SK-N-SH (cell line): ENCODE measurements at regions not wholly inside any gene's neighbourhood (a gene's known extent, or its start where the extent isn't known, plus 50 kb on each side); places are given as distances from the start of the nearest gene placed in this dataset.

Experiments used
- CTCF ChIA-PET: fragments of 300-600, 350-600 bp; formaldehyde crosslinking; extraction: SDS; loops from one replicate; lab custom pipeline; 2021; lab: Yijun Ruan, JAX
- POLR2A ChIA-PET: fragments of 350-600 bp; sonication (Branson Sonifier 250); formaldehyde crosslinking; extraction: SDS; loops from one replicate; lab custom pipeline; 2020; ENCODE audit warnings: antibody characterized with exemption, inconsistent platforms; lab: Yijun Ruan, JAX
- DNase-seq: peaks from one replicate; pipeline ENCODE4 v3.0.0; 2012
- H2AFZ ChIP-seq: fragments of 200-600 bp; sonication (generic); 2 replicates; pipeline ENCODE4 v1.8.1; 2016; ENCODE audit warnings: antibody characterized with exemption, mild to moderate bottlenecking, low read depth
- H3F3A ChIP-seq: fragments of 200-600 bp; sonication (generic); replicated peaks from 2 replicates; pipeline ENCODE3; 2016; ENCODE audit warnings: antibody characterized with exemption, mild to moderate bottlenecking; ENCODE audit not compliant: insufficient read depth
- H3K27ac ChIP-seq, 2 experiments: fragments of 200-500 bp in 1 of 2; fragments of 200-600 bp in 1 of 2; sonication (Bioruptor generic) in 1 of 2; sonication (generic), shearing (Covaris generic) in 1 of 2; 2 replicates each; pipeline versions ENCODE4 v1.5.1 to v1.6.1; 2014 to 2016; ENCODE audit warnings: low read depth in 2 of 2, inconsistent platforms in 1 of 2, low read length in 1 of 2, mild to moderate bottlenecking in 1 of 2, mixed read lengths in 1 of 2
- H3K27me3 ChIP-seq: fragments of 200-600 bp; sonication (generic), shearing (Covaris generic); 2 replicates; pipeline ENCODE4 v1.6.1; 2016; ENCODE audit warnings: mixed run types; ENCODE audit not compliant: insufficient read depth
- H3K36me3 ChIP-seq, 2 experiments: fragments of 200-500 bp in 1 of 2; fragments of 200-600 bp in 1 of 2; sonication (Bioruptor generic) in 1 of 2; sonication (generic) in 1 of 2; replicated peaks in 1 of 2; 2 replicates each; pipeline versions ENCODE3 to v1.5.1; 2014 to 2016; ENCODE audit warnings: low read length in 1 of 2, mild to moderate bottlenecking in 1 of 2; ENCODE audit not compliant: insufficient read depth in 2 of 2, control insufficient read depth in 1 of 2
- H3K4me1 ChIP-seq, 2 experiments: fragments of 200-500 bp in 1 of 2; fragments of 200-600 bp in 1 of 2; sonication (Bioruptor generic) in 1 of 2; sonication (generic), shearing (Covaris generic) in 1 of 2; 2 replicates each; pipeline versions ENCODE4 v1.5.1 to v1.6.1; 2014 to 2016; ENCODE audit warnings: low read depth in 1 of 2, low read length in 1 of 2, mixed run types in 1 of 2; ENCODE audit not compliant: insufficient read depth in 2 of 2, control insufficient read depth in 1 of 2
- H3K4me2 ChIP-seq: fragments of 200-600 bp; sonication (generic), shearing (Covaris generic); 2 replicates; pipeline ENCODE4 v1.6.1; 2017; ENCODE audit warnings: mixed run types
- H3K4me3 ChIP-seq, 2 experiments: fragments of 200-500 bp in 1 of 2; fragments of 200-600 bp in 1 of 2; sonication (Bioruptor generic) in 1 of 2; sonication (generic), shearing (Covaris generic) in 1 of 2; 2 replicates each; pipeline versions ENCODE4 v1.5.1 to v1.8.1; 2014 to 2016; ENCODE audit warnings: low read depth in 2 of 2, inconsistent platforms in 1 of 2, low read length in 1 of 2, mild to moderate bottlenecking in 1 of 2, mixed read lengths in 1 of 2, moderate library complexity in 1 of 2
- H3K79me2 ChIP-seq: fragments of 200-600 bp; sonication (generic); 2 replicates; pipeline ENCODE4 v1.8.1; 2017; ENCODE audit warnings: mild to moderate bottlenecking; ENCODE audit not compliant: insufficient read depth
- H3K9ac ChIP-seq: fragments of 200-600 bp; sonication (generic); 2 replicates; pipeline ENCODE4 v1.6.1; 2017; ENCODE audit warnings: mixed run types
- H3K9me2 ChIP-seq: fragments of 200-600 bp; sonication (generic); 2 replicates; pipeline ENCODE4 v1.6.1; 2017; ENCODE audit warnings: mixed run types
- H3K9me3 ChIP-seq: fragments of 200-600 bp; sonication (generic); 2 replicates; pipeline ENCODE4 v1.6.1; 2017; ENCODE audit warnings: mixed run types, mild to moderate bottlenecking, moderate library complexity
- H4K20me1 ChIP-seq: fragments of 200-600 bp; sonication (generic); 2 replicates; pipeline ENCODE4 v1.6.1; 2017; ENCODE audit warnings: mild to moderate bottlenecking, mixed run types; ENCODE audit not compliant: insufficient read depth
- CHD2 ChIP-seq: fragments of 150-350 bp; IDR thresholded peaks from 2 replicates; pipeline ENCODE4 v1.6.1; 2018; ENCODE audit warnings: low read length; ENCODE audit not compliant: partially characterized antibody
- CTCF ChIP-seq: fragments of 200-600 bp; sonication (generic); IDR thresholded peaks from 2 replicates; pipeline ENCODE4 v1.6.1; 2017; ENCODE audit warnings: antibody characterized with exemption, mild to moderate bottlenecking, moderate library complexity
- ELF1 ChIP-seq: IDR thresholded peaks from 2 replicates; pipeline ENCODE4 v1.4.0; 2012
- EP300 ChIP-seq, 2 experiments: IDR thresholded peaks; 2 replicates each; pipeline versions ENCODE4 v1.4.0 to v1.6.1; 2012; ENCODE audit warnings: borderline replicate concordance in 1 of 2, low read depth in 1 of 2, low read length in 1 of 2
- EZH2phosphoT487 ChIP-seq: fragments of 200-600 bp; sonication (generic); IDR thresholded peaks from 2 replicates; pipeline ENCODE4 v1.6.1; 2017; ENCODE audit warnings: low read depth, mixed run types, mild to moderate bottlenecking, antibody characterized with exemption, moderate library complexity, borderline replicate concordance
- FOXJ3 ChIP-seq: sonication (generic); formaldehyde crosslinking; IDR thresholded peaks from 2 replicates; pipeline ENCODE4 v1.5.1; 2020; ENCODE audit warnings: mild to moderate bottlenecking, missing genetic modification reagents
- GABPA ChIP-seq: IDR thresholded peaks from 2 replicates; pipeline ENCODE4 v1.4.0; 2012; ENCODE audit warnings: low read depth, mild to moderate bottlenecking
- GATA2 ChIP-seq: sonication (generic); formaldehyde crosslinking; IDR thresholded peaks from 2 replicates; pipeline ENCODE4 v1.5.0; 2020; ENCODE audit warnings: mild to moderate bottlenecking, missing genetic modification reagents
- JUND ChIP-seq: IDR thresholded peaks from 2 replicates; pipeline ENCODE4 v1.4.0; 2012
- MAX ChIP-seq: IDR thresholded peaks from 2 replicates; pipeline ENCODE4 v1.4.0; 2012; ENCODE audit warnings: low read depth
- MEF2A ChIP-seq: IDR thresholded peaks from 2 replicates; pipeline ENCODE4 v1.4.0; 2012; ENCODE audit warnings: low read depth, borderline replicate concordance
- NFIC ChIP-seq: IDR thresholded peaks from 2 replicates; pipeline ENCODE4 v1.4.0; 2012; ENCODE audit warnings: borderline replicate concordance
- NRF1 ChIP-seq: IDR thresholded peaks from 2 replicates; pipeline ENCODE4 v1.6.1; 2012; ENCODE audit warnings: low read depth, mild to moderate bottlenecking, low read length
- PBX3 ChIP-seq: IDR thresholded peaks from 2 replicates; pipeline ENCODE4; 2012
- POLR2AphosphoS5 ChIP-seq: IDR thresholded peaks from 2 replicates; pipeline ENCODE4 v1.6.1; 2012; ENCODE audit warnings: low read depth, low read length
- RAD21 ChIP-seq: IDR thresholded peaks from 2 replicates; pipeline ENCODE4 v1.6.1; 2012; ENCODE audit warnings: mild to moderate bottlenecking, low read length
- RCOR1 ChIP-seq: fragments of 150-350 bp; IDR thresholded peaks from 2 replicates; pipeline ENCODE4 v1.6.1; 2017; ENCODE audit warnings: antibody characterized with exemption, low read length
- RFX5 ChIP-seq: IDR thresholded peaks from 2 replicates; pipeline ENCODE4 v1.6.1; 2012; ENCODE audit warnings: mild to moderate bottlenecking, improper control_type of control experiment, low read length
- SIN3A ChIP-seq: IDR thresholded peaks from 2 replicates; pipeline ENCODE4 v1.6.1; 2012; ENCODE audit warnings: low read depth, mild to moderate bottlenecking, low read length, moderate library complexity, borderline replicate concordance
- TAF1 ChIP-seq: IDR thresholded peaks from 2 replicates; pipeline ENCODE4 v1.6.1; 2012; ENCODE audit warnings: low read depth, mild to moderate bottlenecking, low read length, moderate library complexity, borderline replicate concordance
- TCF12 ChIP-seq: IDR thresholded peaks from 2 replicates; pipeline ENCODE4 v1.4.0; 2012
- TEAD4 ChIP-seq: IDR thresholded peaks from 2 replicates; pipeline ENCODE4 v1.4.0; 2012; ENCODE audit warnings: mild to moderate bottlenecking, borderline replicate concordance; ENCODE audit not compliant: insufficient read depth
- USF1 ChIP-seq: IDR thresholded peaks from 2 replicates; pipeline ENCODE4 v1.4.0; 2012; ENCODE audit warnings: low read depth, borderline replicate concordance
- USF2 ChIP-seq: fragments of 150-350 bp; IDR thresholded peaks from 2 replicates; pipeline ENCODE4 v1.6.1; 2017; ENCODE audit warnings: antibody characterized with exemption, low read length, low read depth, borderline replicate concordance
- YY1 ChIP-seq: IDR thresholded peaks from 2 replicates; pipeline ENCODE4 v1.4.0; 2012; ENCODE audit warnings: low read depth, mild to moderate bottlenecking
- ZBTB33 ChIP-seq: IDR thresholded peaks from 2 replicates; pipeline ENCODE4 v1.4.0; 2012; ENCODE audit warnings: low read depth, borderline replicate concordance
- WGBS: methylation state at CpG from one replicate; pipeline ENCODE4 v1.1.6; 2017; ENCODE audit warnings: low lambda C conversion rate; 5-methylcytosine and 5-hydroxymethylcytosine counted together

GRCh38 chr3:134707908-134708597 is 57.2 kb upstream of the KY start:
- no peaks in the 10 kb centered on the region for H3K79me2 ChIP-seq
- no peaks in the 10 kb centered on the region for H4K20me1 ChIP-seq
- H3K27me3 ChIP-seq, result no peaks in the 10 kb centered on the region
- ChIA-PET CTCF (interaction anchor here (0.6 to 1.2 kb wide), 2 partner anchors 81 to 107 kb away, joined by 3 to 4 read pairs; no protein-coding TSS in a partner anchor), POLR2A (no interaction called here)
- H3K27ac ChIP-seq, result peak overlapping the region in 1 of 2 experiments; percentile 97; a peak in 2 of 4 replicates
- no peak overlapping the region for H3K4me3 ChIP-seq
- H2AFZ ChIP-seq, result peak overlapping the region; percentile 24; the same call in 1 of the 2 replicates
- H3K9ac ChIP-seq, result peak overlapping the region; percentile 60; the same call in 1 of the 2 replicates
- peaks cover 0 to 23% of the 10 kb centered on the region in 2 experiments; a peak in 3 of 4 replicates for H3K4me1 ChIP-seq
- H3K4me2 ChIP-seq, result peak overlapping the region; percentile 78; the same call in 1 of the 2 replicates
- H3F3A ChIP-seq, result peaks cover 40% of the 10 kb centered on the region
- no peak for DNase-seq
- 29% methylated on average over 2 of the region's 2 CpGs for WGBS
- no peaks in the 10 kb centered on the region for H3K36me3 ChIP-seq
- no peaks in the 10 kb centered on the region for H3K9me2 ChIP-seq
- no peaks in the 10 kb centered on the region for H3K9me3 ChIP-seq
- TF ChIP-seq GABPA, result no peak
- no peak for TF ChIP-seq MEF2A
- no peak for TF ChIP-seq RFX5
- no peak for TF ChIP-seq ELF1
- no peak for TF ChIP-seq USF2
- TF ChIP-seq EZH2phosphoT487, result no peak
- peak; percentile 89 for TF ChIP-seq TCF12
- no peak for TF ChIP-seq CHD2
- TF ChIP-seq ZBTB33, result no peak
- TF ChIP-seq FOXJ3 (CRISPR knock-in tag), result no peak
- TF ChIP-seq TEAD4, result no peak
- no peak for TF ChIP-seq YY1
- TF ChIP-seq MAX, result no peak
- TF ChIP-seq JUND, result peak; percentile 61
- TF ChIP-seq GATA2 (CRISPR knock-in tag), result no peak
- TF ChIP-seq NFIC, result peak; percentile 76
- TF ChIP-seq NRF1, result no peak
- no peak for TF ChIP-seq USF1
- TF ChIP-seq EP300 (IDR thresholded peaks at IDR 0.05; ENCODE audit: borderline replicate concordance in 1 of 2, low read depth in 1 of 2, low read length in 1 of 2), result peak in 1 of 2 experiments; percentile 84; a peak in 2 of 4 replicates
- no peak for TF ChIP-seq CTCF
- 0 out of 2 replicates have a peak, but pooled peaks have one; percentile 15 for TF ChIP-seq SIN3A
- no peak for TF ChIP-seq RAD21
- TF ChIP-seq POLR2AphosphoS5, result peak; percentile 19; the same call in 1 of the 2 replicates
- TF ChIP-seq RCOR1, result no peak
- peak; percentile 97 for TF ChIP-seq PBX3
- TF ChIP-seq TAF1, result no peak
